ENCODE measurements at regions not wholly inside any gene's neighbourhood (a gene's known extent, or its start where the extent isn't known, plus 50 kb on each side); places are given as distances from the start of the nearest gene placed in this dataset.
"Not testable (repeated sequence)": the region's sequence is repeated elsewhere in the genome, so short reads cannot be mapped to it uniquely, and the experiment has no call there.

DNA sequence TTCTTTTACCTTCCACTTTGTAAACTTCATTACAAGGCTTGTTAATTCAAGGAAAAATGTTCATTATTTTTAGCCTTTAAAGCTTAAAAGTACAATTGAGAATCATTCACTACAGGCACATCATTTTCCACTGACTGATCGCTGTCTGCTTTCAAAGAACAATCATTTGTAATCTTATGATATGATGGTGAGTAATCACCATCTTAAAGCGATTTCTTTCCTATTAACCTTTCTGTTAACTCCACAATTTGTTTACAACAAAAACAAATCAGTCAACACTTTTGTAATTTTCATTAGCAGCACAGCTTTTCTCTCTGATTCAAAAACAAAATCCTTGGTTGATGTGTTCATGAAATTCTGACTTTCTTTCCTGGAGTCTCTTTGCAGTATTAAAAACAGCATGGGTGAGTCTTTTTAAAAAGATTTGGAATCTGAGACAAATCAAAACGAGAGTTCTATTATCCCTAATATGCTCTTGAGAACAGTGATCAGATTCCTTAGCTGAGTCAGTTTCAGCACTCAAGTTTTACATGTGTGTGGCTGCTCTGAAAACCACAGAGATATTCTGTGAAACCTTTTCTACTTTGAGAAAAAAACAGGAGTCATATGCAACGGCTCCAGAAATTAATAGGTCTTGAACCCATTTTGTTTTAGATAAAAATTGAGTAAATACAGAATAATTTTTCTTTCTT lies 145.8 kb upstream of the TMPRSS15 start:
- Histone ChIP-seq H3K9me3 (no peaks in the 10 kb centered on the region), H4K20me1 (no peaks in the 10 kb centered on the region), H3K4me3 (no peak overlapping the region), H3K4me2 (no peak overlapping the region), H3K4me1 (no peaks in the 10 kb centered on the region), H3K9ac (no peak overlapping the region), H3K36me3 (no peaks in the 10 kb centered on the region), H3K27me3 (no peaks in the 10 kb centered on the region), H3K27ac (no peak overlapping the region)
- no peak for TF ChIP-seq Cebpa-rat (IDR thresholded peaks at IDR 0.05)

- Histone ChIP-seq H3K27ac (no peak overlapping the region), H3K9me3 (no peaks in the 10 kb centered on the region), H3K36me3 (no peaks in the 10 kb centered on the region), H4K20me1 (no peaks in the 10 kb centered on the region), H3K4me2 (no peak overlapping the region), H3K4me3 (no peak overlapping the region), H3K27me3 (no peaks in the 10 kb centered on the region), H3K4me1 (no peaks in the 10 kb centered on the region), H3K9ac (no peak overlapping the region)
- no peak for TF ChIP-seq Cebpa-rat (IDR thresholded peaks at IDR 0.05)
Observed at GRCh38 chr21:18550361-18550760, 146.8 kb upstream of the TMPRSS15 start.

DNA sequence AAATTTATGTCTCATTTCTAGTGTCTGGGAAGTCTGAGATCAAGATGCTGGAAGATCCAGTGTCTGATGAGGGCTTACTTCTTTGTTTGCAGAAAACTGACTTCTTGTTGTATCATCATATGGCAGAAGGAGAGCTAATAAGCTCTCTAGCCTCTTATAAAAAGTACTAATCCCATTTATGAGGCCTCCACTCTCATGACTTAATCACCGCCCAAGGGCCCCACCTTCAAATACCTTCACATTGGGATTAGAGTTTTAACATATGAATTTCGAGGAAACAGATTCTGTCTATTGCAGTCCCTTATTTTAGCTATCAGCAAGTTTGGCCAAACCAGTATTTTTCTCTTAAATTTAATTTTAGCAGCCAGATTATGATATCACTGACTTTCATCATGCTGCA lies 150.2 kb upstream of the TMPRSS15 start:
- no peaks in the 10 kb centered on the region for H4K20me1 ChIP-seq
- no peaks in the 10 kb centered on the region for H3K36me3 ChIP-seq
- H3K4me3 ChIP-seq = no peak overlapping the region
- no peak overlapping the region for H3K4me2 ChIP-seq
- H3K9me3 ChIP-seq = no peaks in the 10 kb centered on the region
- no peak for TF ChIP-seq Cebpa-rat (IDR thresholded peaks at IDR 0.05)
- no peak overlapping the region for H3K9ac ChIP-seq
- no peaks in the 10 kb centered on the region for H3K4me1 ChIP-seq
- H3K27ac ChIP-seq = no peak overlapping the region
- no peaks in the 10 kb centered on the region for H3K27me3 ChIP-seq

GRCh38 chr21:18567770-18568169 lies 164.2 kb upstream of the TMPRSS15 start:
- H3K27ac ChIP-seq, H4K20me1 ChIP-seq, H3K36me3 ChIP-seq, H3K9ac ChIP-seq, H3K4me1 ChIP-seq, H3K4me3 ChIP-seq, H3K27me3 ChIP-seq, H3K9me3 ChIP-seq, H3K4me2 ChIP-seq: not testable (repeated sequence)

- H3K9me3 ChIP-seq = no peaks in the 10 kb centered on the region
- H3K36me3 ChIP-seq = no peaks in the 10 kb centered on the region
- H3K4me3 ChIP-seq = no peak overlapping the region
- no peak overlapping the region for H3K4me2 ChIP-seq
- TF ChIP-seq Cebpa-rat (IDR thresholded peaks at IDR 0.05) = no peak
- no peak overlapping the region for H3K9ac ChIP-seq
- no peak overlapping the region for H3K27ac ChIP-seq
- no peaks in the 10 kb centered on the region for H3K27me3 ChIP-seq
- H3K4me1 ChIP-seq = no peaks in the 10 kb centered on the region
- H4K20me1 ChIP-seq = no peaks in the 10 kb centered on the region
Observed at GRCh38 chr21:18588001-18588662, 184.5 kb upstream of the TMPRSS15 start.

DNA sequence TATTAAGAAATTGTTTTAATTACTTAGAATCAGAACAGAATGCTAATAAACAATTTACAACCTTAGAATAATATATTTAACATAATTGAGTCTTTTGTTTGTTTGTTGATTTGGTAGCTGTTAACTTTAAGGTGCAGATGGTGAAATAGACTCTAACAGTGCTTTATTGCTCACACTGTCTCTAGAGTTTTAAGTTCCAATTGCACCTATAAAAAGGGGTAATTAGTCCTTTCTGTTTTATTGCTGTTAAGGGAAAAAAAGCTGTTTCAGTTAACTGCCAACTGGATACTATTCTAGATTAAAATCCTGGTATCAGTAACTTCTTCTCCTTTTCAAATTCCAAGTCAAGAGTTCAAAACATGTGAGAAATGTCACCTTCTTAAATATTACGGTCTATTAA lies 197.6 kb upstream of the TMPRSS15 start:
- no peaks in the 10 kb centered on the region for H3K9me3 ChIP-seq
- no peak overlapping the region for H3K4me3 ChIP-seq
- H4K20me1 ChIP-seq = no peaks in the 10 kb centered on the region
- H3K36me3 ChIP-seq = no peaks in the 10 kb centered on the region
- no peaks in the 10 kb centered on the region for H3K27me3 ChIP-seq
- no peak overlapping the region for H3K9ac ChIP-seq
- TF ChIP-seq Cebpa-rat (IDR thresholded peaks at IDR 0.05) = no peak
- no peak overlapping the region for H3K27ac ChIP-seq
- H3K4me2 ChIP-seq = no peak overlapping the region
- H3K4me1 ChIP-seq = no peaks in the 10 kb centered on the region

DNA sequence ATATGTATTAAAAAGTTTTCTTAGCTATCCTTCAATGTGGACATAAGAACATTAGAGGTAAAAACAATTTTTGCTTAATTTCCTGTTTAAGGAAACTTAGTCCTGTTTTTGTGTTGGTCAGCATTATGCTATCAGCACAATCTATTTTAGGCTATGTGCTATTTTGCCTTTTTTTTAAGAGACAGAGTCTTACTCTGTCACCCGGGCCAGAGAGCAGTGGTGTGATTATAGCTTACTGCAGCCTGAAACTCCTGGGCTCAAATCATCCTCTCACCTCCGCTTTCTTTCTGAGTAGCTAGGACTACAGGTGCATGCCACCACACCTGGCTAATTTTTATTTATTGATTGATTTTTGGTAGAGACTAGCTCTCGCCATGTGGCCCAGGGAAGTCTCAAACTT lies 199.1 kb upstream of the TMPRSS15 start:
- Histone ChIP-seq H3K9me3 (no peaks in the 10 kb centered on the region), H3K4me3 (no peak overlapping the region), H3K4me1 (no peaks in the 10 kb centered on the region), H3K4me2 (no peak overlapping the region), H3K9ac (no peak overlapping the region), H4K20me1 (no peaks in the 10 kb centered on the region), H3K27ac (no peak overlapping the region), H3K36me3 (no peaks in the 10 kb centered on the region), H3K27me3 (no peaks in the 10 kb centered on the region)
- no peak for TF ChIP-seq Cebpa-rat (IDR thresholded peaks at IDR 0.05)

DNA sequence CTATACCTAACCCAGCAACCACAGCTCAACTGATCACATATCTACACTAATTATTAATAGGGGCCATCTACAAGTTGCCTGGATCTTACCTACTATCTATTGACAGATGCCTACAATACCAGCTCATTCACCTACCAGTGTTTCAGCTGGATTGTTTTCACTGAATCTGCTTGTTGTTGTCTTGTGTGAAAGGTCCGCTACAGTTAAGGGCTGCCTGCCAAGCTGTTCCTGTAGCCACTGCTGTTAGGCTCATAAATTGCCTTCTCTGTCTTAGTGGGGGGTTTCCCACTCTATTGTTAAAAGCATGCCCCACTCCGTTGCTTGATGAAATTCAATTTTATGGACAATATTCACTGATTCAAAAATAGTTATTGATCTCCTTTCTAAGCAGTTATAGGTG lies 199.7 kb upstream of the TMPRSS15 start:
- Histone ChIP-seq H3K4me1 (no peaks in the 10 kb centered on the region), H3K36me3 (no peaks in the 10 kb centered on the region), H3K9ac (no peak overlapping the region), H3K27ac (no peak overlapping the region), H3K9me3 (no peaks in the 10 kb centered on the region), H3K4me2 (no peak overlapping the region), H3K27me3 (no peaks in the 10 kb centered on the region), H3K4me3 (no peak overlapping the region), H4K20me1 (no peaks in the 10 kb centered on the region)
- no peak for TF ChIP-seq Cebpa-rat (IDR thresholded peaks at IDR 0.05)

DNA sequence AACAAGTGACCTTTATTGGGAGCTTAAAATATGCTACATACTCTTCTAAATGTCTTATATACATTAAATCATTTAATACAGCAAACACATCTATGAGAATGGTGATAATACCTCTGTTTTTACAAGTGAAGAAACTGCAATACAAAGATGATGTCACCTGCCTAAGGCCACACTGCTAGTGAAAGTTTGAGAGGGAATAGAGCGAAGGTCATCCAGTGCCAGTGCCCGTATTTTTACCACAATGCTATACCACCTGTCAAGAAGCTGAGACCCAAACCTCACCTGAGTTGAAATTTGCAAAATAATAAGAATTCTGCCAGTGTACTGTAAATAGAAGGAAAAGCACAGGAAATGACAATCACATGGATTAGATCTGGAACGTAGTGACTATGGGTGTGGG lies 200.4 kb upstream of the TMPRSS15 start:
- Histone ChIP-seq H3K4me2 (no peak overlapping the region), H3K9me3 (no peaks in the 10 kb centered on the region), H3K9ac (no peak overlapping the region), H3K27me3 (no peaks in the 10 kb centered on the region), H3K4me1 (no peaks in the 10 kb centered on the region), H3K4me3 (no peak overlapping the region), H3K27ac (no peak overlapping the region), H3K36me3 (no peaks in the 10 kb centered on the region), H4K20me1 (no peaks in the 10 kb centered on the region)
- TF ChIP-seq Cebpa-rat (IDR thresholded peaks at IDR 0.05) = no peak

GRCh38 chr21:18608226-18608625 lies 204.6 kb upstream of the TMPRSS15 start:
- Histone ChIP-seq H3K4me3 (no peak overlapping the region), H3K27me3 (no peaks in the 10 kb centered on the region), H3K9ac (no peak overlapping the region), H3K4me2 (no peak overlapping the region), H3K27ac (no peak overlapping the region), H3K9me3 (no peaks in the 10 kb centered on the region), H4K20me1 (no peaks in the 10 kb centered on the region), H3K36me3 (no peaks in the 10 kb centered on the region), H3K4me1 (no peaks in the 10 kb centered on the region)
- no peak for TF ChIP-seq Cebpa-rat (IDR thresholded peaks at IDR 0.05)
